Fibroblast of lung (primary cell): ENCODE measurements at regions not wholly inside any gene's neighbourhood (a gene's known extent, or its start where the extent isn't known, plus 50 kb on each side); places are given as distances from the start of the nearest gene placed in this dataset.

Source experiments
- CTCF ChIP-seq, 2 donors: IDR thresholded peaks in 1 of 2; conservative IDR thresholded peaks in 1 of 2; 1 replicate in 1 of 2; 2 replicates in 1 of 2; pipeline ENCODE4 v1.5.1; 2011 to 2012; ENCODE audit warnings: low read length in 2 of 2, control low read depth in 1 of 2, inconsistent platforms in 1 of 2, low read depth in 1 of 2, mild to moderate bottlenecking in 1 of 2
- EZH2 ChIP-seq: IDR thresholded peaks from 2 replicates; pipeline ENCODE4 v1.5.1; 2012; ENCODE audit warnings: low read length, control low read depth, mild to moderate bottlenecking; ENCODE audit errors: missing control alignments

DNA sequence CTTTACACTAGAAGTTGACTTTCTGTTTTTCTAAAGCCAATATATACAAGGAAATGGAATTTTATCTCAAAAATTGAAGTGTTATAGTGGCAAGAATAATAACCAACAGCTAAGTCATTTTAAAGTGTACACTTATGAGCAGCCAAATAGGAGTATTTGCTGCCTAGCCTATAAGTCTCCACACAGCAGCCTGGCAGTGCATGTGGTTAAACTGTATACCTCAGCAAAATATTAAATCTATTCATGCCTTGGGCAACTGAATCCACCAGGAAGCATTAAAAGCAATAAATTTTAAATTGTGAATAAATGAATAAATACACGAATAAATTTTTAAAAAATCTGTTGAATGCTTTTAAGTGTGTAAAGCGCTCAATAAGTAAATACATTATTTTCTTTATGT is 432.4 kb upstream of the RORB start:
- TF ChIP-seq CTCF (conservative IDR thresholded peaks at IDR 0.05 in 1 of 2, IDR thresholded peaks at IDR 0.05 in 1 of 2; ENCODE audit: low read depth in 1 of 2, low read length in 2 of 2) (no peak), EZH2 (no peak)
